ENCODE measurements at regions not wholly inside any gene's neighbourhood (a gene's known extent, or its start where the extent isn't known, plus 50 kb on each side); places are given as distances from the start of the nearest gene placed in this dataset.

DNA sequence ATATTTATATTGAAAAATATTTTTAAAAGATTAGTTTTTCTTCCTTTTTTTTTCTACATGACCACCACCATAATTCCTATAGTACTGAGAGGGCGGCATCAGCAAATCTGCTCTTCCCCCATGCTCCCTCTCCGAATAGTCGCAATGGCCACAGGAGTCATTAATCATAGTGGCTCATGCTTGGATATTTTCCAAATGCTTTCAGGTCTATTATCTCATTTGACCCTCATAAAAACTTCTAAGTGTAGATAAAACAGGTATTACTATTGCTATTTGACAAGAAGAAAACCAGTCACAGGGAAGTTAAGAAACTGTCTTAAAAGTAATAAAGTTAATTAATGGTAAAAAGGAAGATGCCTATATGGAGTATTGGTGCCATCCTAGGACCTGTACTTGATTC is 440.7 kb downstream of the CMPK2 start:
- no peak for DNase-seq

- no peak for DNase-seq
Observed at GRCh38 chr2:6429210-6429986, 436.3 kb downstream of the CMPK2 start.

GRCh38 chr2:6434438-6434837 is 431.3 kb downstream of the CMPK2 start:
- no peak for DNase-seq

- no peak for DNase-seq
Observed at GRCh38 chr2:6441800-6442199, 423.9 kb downstream of the CMPK2 start.

GRCh38 chr2:6442252-6442985 is 423.3 kb downstream of the CMPK2 start:
- no peak for DNase-seq

DNA sequence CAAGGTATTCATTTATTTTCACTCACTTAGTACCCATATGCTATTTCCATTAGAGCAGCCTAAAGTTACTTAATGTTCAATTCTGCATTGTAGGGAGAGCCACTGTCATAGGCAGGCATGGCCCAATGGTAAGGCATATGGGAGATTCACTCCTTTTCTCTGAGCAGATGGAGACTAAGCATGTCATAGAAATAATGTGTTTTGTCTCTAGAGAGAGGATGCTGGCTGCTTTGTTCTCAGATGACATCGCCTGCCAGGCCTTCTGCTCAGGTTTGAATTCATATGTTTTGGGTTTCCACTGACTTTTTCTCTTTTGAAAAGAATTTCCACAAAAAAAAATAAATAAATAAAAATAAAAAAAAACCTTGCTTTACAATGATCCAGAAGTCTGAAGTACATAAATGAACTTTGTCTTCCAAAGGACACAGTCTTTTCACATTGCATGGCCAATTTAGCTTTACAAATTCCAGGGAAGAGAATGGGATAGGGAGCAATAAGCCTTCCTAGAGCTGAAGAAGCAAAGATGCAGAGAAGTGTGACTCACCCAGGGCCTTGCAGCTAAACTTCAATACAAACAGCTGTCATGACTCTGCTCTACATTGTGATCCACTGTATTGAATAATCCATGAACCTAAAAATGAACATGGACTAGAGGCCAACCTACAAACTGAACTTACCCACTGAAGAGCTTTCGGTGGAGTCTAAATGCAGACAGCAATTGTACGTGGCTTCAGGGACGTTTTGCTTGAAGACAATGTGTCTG is 422.5 kb downstream of the CMPK2 start:
- no peak for DNase-seq

- DNase-seq, result no peak
Observed at GRCh38 chr2:6444514-6444913, 421.2 kb downstream of the CMPK2 start.

GRCh38 chr2:6445156-6445555 is 420.6 kb downstream of the CMPK2 start:
- no peak for DNase-seq

GRCh38 chr2:6446938-6447608 is 418.6 kb downstream of the CMPK2 start:
- DNase-seq, result no peak

DNA sequence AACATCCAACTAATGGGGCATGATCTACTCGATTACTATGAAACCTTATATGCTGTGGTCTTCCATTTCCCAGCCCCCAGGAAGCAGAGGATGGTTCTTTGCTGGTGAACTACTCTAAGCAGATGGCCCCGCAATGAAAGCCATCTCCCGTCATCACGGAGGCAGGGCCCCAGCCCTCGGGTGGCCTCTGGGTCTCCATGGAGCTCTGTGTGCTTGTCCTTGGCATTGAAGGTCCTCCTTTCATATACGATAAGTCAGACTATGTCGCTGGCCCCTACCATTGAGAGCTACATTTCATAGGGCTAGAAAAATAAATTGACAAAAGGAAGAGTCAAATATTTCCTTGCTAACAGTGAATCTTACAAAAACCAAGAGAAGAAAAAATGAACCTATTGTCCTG is 416.8 kb downstream of the CMPK2 start:
- DNase-seq, result no peak

GRCh38 chr2:6449343-6449742 is 416.4 kb downstream of the CMPK2 start:
- no peak for DNase-seq

GRCh38 chr2:6452702-6453481 is 412.8 kb downstream of the CMPK2 start:
- no peak for DNase-seq

DNA sequence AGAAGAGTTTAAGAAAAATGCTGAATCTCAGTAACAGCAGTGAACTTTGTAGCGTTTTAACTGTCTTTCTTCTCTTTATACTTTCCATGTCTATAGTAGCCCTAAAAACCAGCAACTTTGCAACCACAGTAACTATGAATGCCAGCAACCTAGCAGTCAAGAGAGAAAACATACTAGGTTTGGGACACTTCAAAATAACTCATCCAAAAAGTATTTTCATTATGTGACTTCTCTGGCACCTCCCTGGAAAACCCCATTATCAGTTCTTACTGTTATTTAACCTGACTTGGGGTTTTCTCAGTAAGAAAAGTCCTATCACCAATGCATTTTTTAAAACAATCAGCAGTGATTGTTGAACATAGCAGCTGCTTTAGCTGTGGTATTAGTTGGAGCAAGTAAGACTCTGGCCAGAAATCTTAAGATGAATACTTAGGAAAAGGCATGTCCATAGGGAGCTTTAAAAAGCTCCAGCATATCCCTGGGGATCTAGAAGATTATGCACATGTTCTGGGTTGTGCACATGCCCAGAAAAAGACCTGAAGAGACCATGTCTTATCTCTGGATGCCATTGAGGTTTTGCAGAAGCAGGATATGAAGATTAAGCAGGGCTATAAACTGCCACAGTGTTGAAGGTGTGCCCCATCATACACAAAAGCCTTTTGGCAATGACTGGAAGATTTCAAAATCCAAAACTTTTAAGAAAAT is 411.3 kb downstream of the CMPK2 start:
- DNase-seq, result no peak

DNA sequence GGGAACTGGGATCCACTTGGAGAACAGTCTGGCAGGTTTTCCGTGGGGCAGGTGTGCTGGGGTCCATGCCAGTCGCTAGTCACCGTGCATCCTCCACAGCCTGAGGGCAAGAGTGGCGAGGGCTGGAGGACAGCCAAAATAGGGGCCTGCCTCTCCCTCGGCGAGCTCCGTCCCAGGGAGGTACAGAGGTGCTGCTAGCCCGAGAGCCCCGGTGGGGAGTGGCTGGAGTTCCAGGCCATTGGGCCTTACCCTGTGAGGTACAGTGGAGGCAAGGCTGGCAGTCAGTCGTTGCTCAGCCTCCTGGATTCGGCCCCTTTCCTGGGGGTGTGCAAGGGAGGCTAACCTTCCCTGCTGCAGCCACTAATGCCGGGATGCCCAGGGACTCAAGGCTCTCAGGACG is 406.6 kb downstream of the CMPK2 start:
- no peak for DNase-seq

GRCh38 chr2:6470518-6470917 is 395.2 kb downstream of the CMPK2 start:
- DNase-seq, result no peak

GRCh38 chr2:6471419-6471818 is 394.3 kb downstream of the CMPK2 start:
- no peak for DNase-seq

- no peak for DNase-seq
Observed at GRCh38 chr2:6474161-6475140, 391.3 kb downstream of the CMPK2 start.

GRCh38 chr2:6475155-6475940 is 390.4 kb downstream of the CMPK2 start:
- no peak for DNase-seq

DNA sequence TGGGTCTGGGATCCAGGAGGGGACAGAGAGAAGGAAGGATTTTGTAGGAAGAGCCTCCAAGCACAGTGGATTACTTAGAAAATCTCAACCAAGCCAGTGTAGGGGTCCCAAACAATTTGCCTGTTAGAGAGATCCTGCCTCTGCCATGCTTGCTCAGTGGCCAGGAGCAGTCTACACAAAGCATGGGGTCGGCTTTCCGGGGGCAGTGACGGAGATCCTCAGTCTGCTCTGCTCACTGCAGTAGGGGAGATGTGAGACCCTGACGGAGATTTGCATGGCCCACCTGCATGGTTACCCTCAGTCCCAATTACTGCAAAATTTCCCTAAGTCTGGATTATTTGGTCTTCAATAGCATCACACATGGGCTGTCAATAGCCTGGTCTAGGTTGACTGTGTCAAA is 385.2 kb downstream of the CMPK2 start:
- no peak for DNase-seq

DNA sequence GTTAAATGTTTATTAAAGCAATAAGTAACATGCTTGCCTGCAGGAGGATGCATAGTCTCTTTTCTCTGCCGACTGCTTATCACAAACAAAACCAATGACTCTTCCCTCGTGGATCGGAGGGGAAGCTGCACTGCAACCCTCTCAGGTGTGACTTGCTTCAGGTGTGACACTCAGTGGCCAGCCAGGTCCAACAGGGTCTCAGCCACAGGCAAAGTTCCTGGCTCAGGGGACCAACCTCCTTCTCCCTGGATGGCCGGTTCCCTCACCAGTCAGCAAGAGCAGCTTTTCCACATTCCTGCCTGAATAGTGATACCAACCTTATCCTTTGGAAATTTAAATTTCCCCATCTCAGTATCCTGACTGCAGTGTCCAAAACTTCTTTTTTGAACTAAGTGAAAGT is 383.5 kb downstream of the CMPK2 start:
- no peak for DNase-seq
